Middle frontal gyrus (tissue), 1 donor: ENCODE measurements at regions not wholly inside any gene's neighbourhood (a gene's known extent, or its start where the extent isn't known, plus 50 kb on each side); places are given as distances from the start of the nearest gene placed in this dataset.

Experiments used
- DNase-seq: peaks from one replicate; pipeline ENCODE4 v3.0.0-alpha.2; 2015; ENCODE audit warnings: low spot score; ENCODE audit errors: extremely low spot score

- no peak for DNase-seq
These were observed 50.9 kb upstream of the SLC44A1 start for GRCh38 chr9:105193560-105193959.

GRCh38 chr9:105194234-105194633 lies 50.2 kb upstream of the SLC44A1 start:
- no peak for DNase-seq
